GM18517 (cell line): ENCODE measurements at regions not wholly inside any gene's neighbourhood (a gene's known extent, or its start where the extent isn't known, plus 50 kb on each side); places are given as distances from the start of the nearest gene placed in this dataset.
"Not testable (repeated sequence)": the region's sequence is repeated elsewhere in the genome, so short reads cannot be mapped to it uniquely, and the experiment has no call there.

Experiments used
- ATAC-seq: cut with Tn5 transposase; IDR thresholded peaks from one replicate; pipeline ENCODE4 v1.9.1; 2021; ENCODE audit warnings: mild to moderate bottlenecking, moderate library complexity; ENCODE audit not compliant: unreplicated experiment

- no peak for ATAC-seq
These were observed 509.1 kb downstream of the PCNX1 start for GRCh38 chr14:71416392-71416791.

- ATAC-seq, result no peak
These were observed 511.4 kb downstream of the PCNX1 start for GRCh38 chr14:71418532-71419245.

GRCh38 chr14:71423481-71423880 is 508.7 kb upstream of the RGS6 start:
- ATAC-seq, result no peak

GRCh38 chr14:71424941-71425340 is 507.3 kb upstream of the RGS6 start:
- no peak for ATAC-seq

- ATAC-seq, result no peak
These were observed 506.2 kb upstream of the RGS6 start for GRCh38 chr14:71426001-71426400.

- ATAC-seq, result no peak
These were observed 502.3 kb upstream of the RGS6 start for GRCh38 chr14:71429902-71430301.

- no peak for ATAC-seq
These were observed 501.9 kb upstream of the RGS6 start for GRCh38 chr14:71430321-71430677.

- no peak for ATAC-seq
These were observed 501.4 kb upstream of the RGS6 start for GRCh38 chr14:71430678-71431376.

GRCh38 chr14:71432334-71433110 is 499.7 kb upstream of the RGS6 start:
- ATAC-seq, result no peak

- ATAC-seq, result no peak
These were observed 498.9 kb upstream of the RGS6 start for GRCh38 chr14:71433303-71433702.

- ATAC-seq, result not testable (repeated sequence)
These were observed 496.6 kb upstream of the RGS6 start for GRCh38 chr14:71435641-71436040.

- ATAC-seq, result no peak
These were observed 494.4 kb upstream of the RGS6 start for GRCh38 chr14:71437870-71438269.

- ATAC-seq, result no peak
These were observed 493.5 kb upstream of the RGS6 start for GRCh38 chr14:71438684-71439083.

- no peak for ATAC-seq
These were observed 491.1 kb upstream of the RGS6 start for GRCh38 chr14:71441126-71441525.

GRCh38 chr14:71444030-71444822 is 488.0 kb upstream of the RGS6 start:
- ATAC-seq, result no peak

GRCh38 chr14:71448431-71449315 is 483.6 kb upstream of the RGS6 start:
- ATAC-seq, result no peak

- no peak for ATAC-seq
These were observed 482.7 kb upstream of the RGS6 start for GRCh38 chr14:71449316-71450055.

- ATAC-seq, result no peak
These were observed 480.7 kb upstream of the RGS6 start for GRCh38 chr14:71451501-71451900.

GRCh38 chr14:71452539-71452938 is 479.7 kb upstream of the RGS6 start:
- ATAC-seq, result no peak
